Liver (tissue), 3 donors: ENCODE measurements at regions not wholly inside any gene's neighbourhood (a gene's known extent, or its start where the extent isn't known, plus 50 kb on each side); places are given as distances from the start of the nearest gene placed in this dataset.

Experiments
- EGR1 ChIP-seq, 2 donors: IDR thresholded peaks; 2 replicates each; pipeline ENCODE4 v1.6.1; 2016 to 2018; ENCODE audit warnings: antibody characterized with exemption in 2 of 2, low read depth in 2 of 2
- YY1 ChIP-seq: IDR thresholded peaks from 2 replicates; pipeline ENCODE4 v1.6.1; 2016; ENCODE audit warnings: antibody characterized with exemption, mild to moderate bottlenecking
- TF ChIP-seq, protein P1 (sequence below): fragments of 150-350 bp; IDR thresholded peaks from 2 replicates; pipeline ENCODE4 v1.5.1; 2017; ENCODE audit warnings: improper control_type of control experiment, low read depth, low read length; ENCODE audit not compliant: missing input control
- donor health status: healthy.
- donor health status: healthy.

DNA sequence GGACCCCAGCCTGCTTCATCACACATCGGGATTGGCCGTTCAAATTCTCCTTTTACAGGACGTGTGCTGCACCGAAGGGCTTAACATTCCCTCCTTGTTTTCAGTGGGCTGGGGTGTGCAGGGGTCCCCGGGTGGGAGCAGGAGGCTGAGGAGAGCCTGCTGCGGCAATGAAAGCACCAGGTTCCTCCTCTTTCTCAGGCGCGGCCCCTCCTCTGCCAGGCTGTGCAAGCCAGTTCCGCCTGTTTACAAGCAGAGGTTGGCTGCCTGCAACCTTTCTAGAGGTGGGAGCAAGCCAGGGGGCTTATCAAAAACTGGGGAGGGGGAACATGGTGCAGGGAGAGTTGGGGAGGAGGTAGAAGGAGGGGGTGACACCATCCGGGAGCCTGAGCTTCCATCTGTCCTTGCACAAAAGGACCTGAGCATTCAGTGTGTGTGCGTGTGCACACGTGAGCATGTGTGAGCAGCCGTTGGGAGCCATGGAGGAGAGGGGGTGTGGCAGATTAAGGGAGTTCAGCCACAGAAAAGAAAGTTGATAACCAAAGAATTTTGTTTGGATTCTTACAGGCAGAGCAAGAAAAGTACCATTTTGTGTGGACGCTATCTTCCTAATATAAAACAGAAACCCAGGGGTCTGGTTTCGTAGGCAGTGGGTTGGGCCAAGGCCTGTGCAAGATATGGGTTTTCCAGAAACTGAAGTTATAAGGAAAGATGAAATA, 108.8 kb upstream of the RFLNA start:
- no peak for TF ChIP-seq EGR1 (IDR thresholded peaks at IDR 0.05; ENCODE audit: low read depth in 2 of 2)
- TF ChIP-seq, protein P1, sequence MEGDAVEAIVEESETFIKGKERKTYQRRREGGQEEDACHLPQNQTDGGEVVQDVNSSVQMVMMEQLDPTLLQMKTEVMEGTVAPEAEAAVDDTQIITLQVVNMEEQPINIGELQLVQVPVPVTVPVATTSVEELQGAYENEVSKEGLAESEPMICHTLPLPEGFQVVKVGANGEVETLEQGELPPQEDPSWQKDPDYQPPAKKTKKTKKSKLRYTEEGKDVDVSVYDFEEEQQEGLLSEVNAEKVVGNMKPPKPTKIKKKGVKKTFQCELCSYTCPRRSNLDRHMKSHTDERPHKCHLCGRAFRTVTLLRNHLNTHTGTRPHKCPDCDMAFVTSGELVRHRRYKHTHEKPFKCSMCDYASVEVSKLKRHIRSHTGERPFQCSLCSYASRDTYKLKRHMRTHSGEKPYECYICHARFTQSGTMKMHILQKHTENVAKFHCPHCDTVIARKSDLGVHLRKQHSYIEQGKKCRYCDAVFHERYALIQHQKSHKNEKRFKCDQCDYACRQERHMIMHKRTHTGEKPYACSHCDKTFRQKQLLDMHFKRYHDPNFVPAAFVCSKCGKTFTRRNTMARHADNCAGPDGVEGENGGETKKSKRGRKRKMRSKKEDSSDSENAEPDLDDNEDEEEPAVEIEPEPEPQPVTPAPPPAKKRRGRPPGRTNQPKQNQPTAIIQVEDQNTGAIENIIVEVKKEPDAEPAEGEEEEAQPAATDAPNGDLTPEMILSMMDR = no peak
- TF ChIP-seq YY1 = no peak
